Keratinocyte (primary cell): ENCODE measurements at regions not wholly inside any gene's neighbourhood (a gene's known extent, or its start where the extent isn't known, plus 50 kb on each side); places are given as distances from the start of the nearest gene placed in this dataset.

Source experiments
- DNase-seq: peaks from one replicate; pipeline ENCODE4 v3.0.0-alpha.2; 2011; ENCODE audit warnings: low read depth, missing footprints, low spot score
- FAIRE-seq: peaks from 2 replicates; lab custom pipeline; 2011; peaks lifted over from hg19 to GRCh38; lab: Jason Lieb, UNC
- H2AFZ ChIP-seq: 2 replicates; pipeline ENCODE4 v1.6.0; 2012; ENCODE audit warnings: low read length, control low read depth, inconsistent platforms; ENCODE audit not compliant: control insufficient read depth
- H3K27ac ChIP-seq: 2 replicates; pipeline ENCODE4 v1.5.1; 2011; ENCODE audit warnings: low read length; ENCODE audit not compliant: control insufficient read depth, insufficient read depth
- H3K27me3 ChIP-seq: 3 replicates; pipeline ENCODE4 v1.6.0; 2011; ENCODE audit warnings: low read length; ENCODE audit not compliant: control insufficient read depth, insufficient read depth; ENCODE audit errors: extremely low read depth
- H3K36me3 ChIP-seq, 2 experiments: 2 replicates in 1 of 2; 3 replicates in 1 of 2; pipeline ENCODE4 v1.5.1; 2011; ENCODE audit warnings: low read length in 2 of 2, mild to moderate bottlenecking in 1 of 2; ENCODE audit not compliant: control insufficient read depth in 2 of 2, insufficient read depth in 2 of 2; ENCODE audit errors: extremely low read depth in 1 of 2
- H3K4me1 ChIP-seq: 3 replicates; pipeline ENCODE4 v1.5.1; 2011; ENCODE audit warnings: low read length; ENCODE audit not compliant: control insufficient read depth, insufficient read depth; ENCODE audit errors: extremely low read depth
- H3K4me2 ChIP-seq: 3 replicates; pipeline ENCODE4 v1.6.0; 2011; ENCODE audit warnings: low read depth, low read length; ENCODE audit not compliant: control insufficient read depth, insufficient read depth; ENCODE audit errors: extremely low read depth
- H3K4me3 ChIP-seq, 3 experiments: fragments of 200-600 bp in 1 of 3; sonication (generic) in 1 of 3; 2 replicates in 2 of 3; 3 replicates in 1 of 3; pipeline ENCODE4 v1.5.1; 2011 to 2016; ENCODE audit warnings: low read length in 3 of 3, mild to moderate bottlenecking in 3 of 3, control low read depth in 2 of 3, inconsistent platforms in 1 of 3, low read depth in 1 of 3, mixed read lengths in 1 of 3, mixed run types in 1 of 3, moderate library complexity in 1 of 3; ENCODE audit not compliant: control insufficient read depth in 2 of 3, insufficient read depth in 2 of 3; ENCODE audit errors: extremely low read depth in 1 of 3
- H3K79me2 ChIP-seq: 2 replicates; pipeline ENCODE4 v1.6.0; 2012; ENCODE audit warnings: low read length; ENCODE audit not compliant: control insufficient read depth, insufficient read depth
- H3K9ac ChIP-seq: 3 replicates; pipeline ENCODE4 v1.6.0; 2011; ENCODE audit warnings: low read length; ENCODE audit not compliant: control insufficient read depth, insufficient read depth; ENCODE audit errors: extremely low read depth
- H3K9me1 ChIP-seq: 3 replicates; pipeline ENCODE4 v1.6.0; 2011; ENCODE audit warnings: low read length; ENCODE audit not compliant: control insufficient read depth, insufficient read depth; ENCODE audit errors: extremely low read depth
- H3K9me3 ChIP-seq: 2 replicates; pipeline ENCODE4 v1.5.1; 2012; ENCODE audit warnings: low read depth, low read length; ENCODE audit not compliant: control insufficient read depth
- H4K20me1 ChIP-seq: 3 replicates; pipeline ENCODE4 v1.6.0; 2011; ENCODE audit warnings: low read length; ENCODE audit not compliant: control insufficient read depth, insufficient read depth; ENCODE audit errors: extremely low read depth
- EZH2 ChIP-seq: IDR thresholded peaks from one replicate; pipeline ENCODE4 v1.6.1; 2012; ENCODE audit warnings: inconsistent platforms, mild to moderate bottlenecking, low read length, moderate library complexity
- dilution Hi-C: fragments of 300-500 bp; cut with MboI; formaldehyde crosslinking; loops from one replicate; pipeline ENCODE4 v1.7.0; 2020; ENCODE audit warnings: low sequenced_read_pairs; ENCODE audit not compliant: extremely low pct_ligation_motif_present
- TF ChIP-seq, protein P1 (sequence below), 3 experiments: IDR thresholded peaks in 1 of 3; conservative IDR thresholded peaks in 1 of 3; optimal IDR thresholded peaks in 1 of 3; 2 replicates in 2 of 3; 3 replicates in 1 of 3; pipeline versions ENCODE3 to v1.5.1; 2011; ENCODE audit warnings: low read length in 3 of 3, mild to moderate bottlenecking in 3 of 3, moderate library complexity in 2 of 3, control low read depth in 1 of 3, inconsistent platforms in 1 of 3; ENCODE audit not compliant: insufficient read depth in 2 of 3; ENCODE audit errors: extremely low read depth in 1 of 3

DNA sequence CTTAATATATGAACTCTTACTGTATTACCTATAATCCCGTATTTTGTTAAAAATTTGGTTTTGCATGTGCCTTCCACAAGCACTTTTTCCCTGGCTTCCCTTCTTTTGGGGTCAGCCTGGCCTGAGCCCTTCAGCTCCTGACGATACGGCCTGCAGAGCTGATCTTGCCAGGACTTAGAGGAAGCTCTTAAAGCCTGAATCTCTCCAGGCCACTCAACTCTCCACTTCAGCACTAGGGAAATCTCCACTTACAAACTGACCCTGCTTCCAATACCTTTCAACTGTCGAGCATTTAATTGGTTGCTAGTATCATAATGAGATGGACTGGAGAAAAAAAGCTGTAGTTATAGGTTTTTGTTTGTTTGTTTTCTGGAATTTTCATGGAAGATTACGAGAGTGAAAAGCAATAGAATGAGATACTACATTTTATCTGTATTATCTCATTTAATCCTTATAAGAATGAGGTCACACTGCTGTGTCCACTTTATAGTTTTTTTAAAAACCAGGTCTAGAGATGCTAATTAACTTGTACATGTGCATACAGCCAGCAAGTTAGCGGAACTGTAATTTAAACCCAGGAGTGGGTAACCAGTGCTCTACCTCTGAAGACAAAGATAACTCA, 54.8 kb downstream of the ZBTB38 start:
- H3K9me1 ChIP-seq, result no peaks in the 10 kb centered on the region
- TF ChIP-seq EZH2, result no peak
- TF ChIP-seq, protein P1, sequence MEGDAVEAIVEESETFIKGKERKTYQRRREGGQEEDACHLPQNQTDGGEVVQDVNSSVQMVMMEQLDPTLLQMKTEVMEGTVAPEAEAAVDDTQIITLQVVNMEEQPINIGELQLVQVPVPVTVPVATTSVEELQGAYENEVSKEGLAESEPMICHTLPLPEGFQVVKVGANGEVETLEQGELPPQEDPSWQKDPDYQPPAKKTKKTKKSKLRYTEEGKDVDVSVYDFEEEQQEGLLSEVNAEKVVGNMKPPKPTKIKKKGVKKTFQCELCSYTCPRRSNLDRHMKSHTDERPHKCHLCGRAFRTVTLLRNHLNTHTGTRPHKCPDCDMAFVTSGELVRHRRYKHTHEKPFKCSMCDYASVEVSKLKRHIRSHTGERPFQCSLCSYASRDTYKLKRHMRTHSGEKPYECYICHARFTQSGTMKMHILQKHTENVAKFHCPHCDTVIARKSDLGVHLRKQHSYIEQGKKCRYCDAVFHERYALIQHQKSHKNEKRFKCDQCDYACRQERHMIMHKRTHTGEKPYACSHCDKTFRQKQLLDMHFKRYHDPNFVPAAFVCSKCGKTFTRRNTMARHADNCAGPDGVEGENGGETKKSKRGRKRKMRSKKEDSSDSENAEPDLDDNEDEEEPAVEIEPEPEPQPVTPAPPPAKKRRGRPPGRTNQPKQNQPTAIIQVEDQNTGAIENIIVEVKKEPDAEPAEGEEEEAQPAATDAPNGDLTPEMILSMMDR (optimal IDR thresholded peaks at IDR 0.05 in 1 of 3, IDR thresholded peaks at IDR 0.05 in 1 of 3, conservative IDR thresholded peaks at IDR 0.05 in 1 of 3; ENCODE audit: extremely low read depth in 1 of 3, insufficient read depth in 2 of 3, low read length in 3 of 3), result no peak
- DNase-seq (no peak), FAIRE-seq (no peak)
- H3K9me3 ChIP-seq, result no peaks in the 10 kb centered on the region
- no peaks in the 10 kb centered on the region for H4K20me1 ChIP-seq
- H3K27ac ChIP-seq, result no peak overlapping the region
- dilution Hi-C loops, result no loop called here
- peaks cover 19% of the 10 kb centered on the region for H3K4me1 ChIP-seq
- peaks cover 67% of the 10 kb centered on the region for H3K79me2 ChIP-seq
- no peak overlapping the region for H3K4me3 ChIP-seq
- H3K36me3 ChIP-seq, result peaks cover 9 to 16% of the 10 kb centered on the region in 2 experiments
- H3K4me2 ChIP-seq, result no peak overlapping the region
- H3K27me3 ChIP-seq, result no peaks in the 10 kb centered on the region
- H3K9ac ChIP-seq, result no peak overlapping the region
- H2AFZ ChIP-seq, result no peak overlapping the region

DNA sequence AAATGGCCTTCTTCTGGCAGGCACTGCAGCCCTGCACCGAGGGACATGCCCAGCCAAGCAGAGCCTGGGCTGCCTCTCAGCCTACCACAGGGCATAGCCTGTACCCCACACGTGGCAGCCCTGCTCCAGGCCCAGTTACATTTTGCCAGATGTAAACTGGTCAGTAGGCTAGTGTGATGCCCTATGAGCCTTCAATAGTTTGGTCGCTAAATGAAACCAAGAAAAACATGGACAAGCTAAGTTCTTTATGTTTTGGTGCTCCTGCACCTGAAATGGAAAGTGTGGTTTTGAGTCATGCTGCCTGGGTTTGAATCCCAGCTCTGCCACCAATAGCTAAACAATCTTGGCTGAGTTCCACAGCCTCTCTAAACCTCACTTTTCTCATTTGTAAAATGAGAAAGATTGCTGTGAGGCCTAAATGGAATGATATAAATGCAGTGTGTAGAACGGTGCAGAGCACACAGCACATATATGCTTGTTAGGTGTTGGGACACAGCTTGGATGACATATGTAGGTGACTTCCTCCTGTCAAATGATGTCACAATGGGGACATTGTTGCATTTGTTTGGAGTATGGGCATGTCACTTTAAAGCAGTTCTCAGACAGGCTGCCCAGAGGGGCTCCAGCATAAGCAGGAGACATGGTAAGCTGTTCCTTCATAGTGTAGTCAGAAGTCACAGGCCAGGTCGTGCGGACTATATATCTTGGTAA, 57.4 kb downstream of the ZBTB38 start:
- no peaks in the 10 kb centered on the region for H3K9me1 ChIP-seq
- H4K20me1 ChIP-seq, result no peaks in the 10 kb centered on the region
- dilution Hi-C loops, result no loop called here
- H3K79me2 ChIP-seq, result peaks cover 64% of the 10 kb centered on the region
- peaks cover 9 to 24% of the 10 kb centered on the region in 2 experiments for H3K36me3 ChIP-seq
- H3K4me2 ChIP-seq, result no peak overlapping the region
- FAIRE-seq (no peak), DNase-seq (no peak)
- H3K9ac ChIP-seq, result no peak overlapping the region
- no peak overlapping the region for H3K27ac ChIP-seq
- H3K4me1 ChIP-seq, result peaks cover 15% of the 10 kb centered on the region
- H3K4me3 ChIP-seq, result no peak overlapping the region
- H3K9me3 ChIP-seq, result no peaks in the 10 kb centered on the region
- no peaks in the 10 kb centered on the region for H3K27me3 ChIP-seq
- H2AFZ ChIP-seq, result no peak overlapping the region
- no peak for TF ChIP-seq EZH2
- TF ChIP-seq, protein P1 (optimal IDR thresholded peaks at IDR 0.05 in 1 of 3, IDR thresholded peaks at IDR 0.05 in 1 of 3, conservative IDR thresholded peaks at IDR 0.05 in 1 of 3; ENCODE audit: extremely low read depth in 1 of 3, insufficient read depth in 2 of 3, low read length in 3 of 3), result no peak
